BE2C (cell line): ENCODE measurements at regions not wholly inside any gene's neighbourhood (a gene's known extent, or its start where the extent isn't known, plus 50 kb on each side); places are given as distances from the start of the nearest gene placed in this dataset.

Experiments
- DNase-seq: peaks from one replicate; pipeline ENCODE4 v3.0.0-alpha.2; 2020
- H3K27me3 ChIP-seq: fragments of 250-450 bp; sonication (Bioruptor Pico); 2 replicates; pipeline ENCODE4 v1.5.1; 2020; ENCODE audit warnings: mild to moderate bottlenecking
- H3K36me3 ChIP-seq: fragments of 250-450 bp; sonication (Bioruptor Pico); 2 replicates; pipeline ENCODE4 v1.5.1; 2020; ENCODE audit warnings: mild to moderate bottlenecking
- H3K4me1 ChIP-seq: fragments of 250-450 bp; sonication (Bioruptor Pico); 2 replicates; pipeline ENCODE4 v1.5.1; 2020
- H3K4me3 ChIP-seq: 2 replicates; pipeline ENCODE4 v1.5.1; 2011; ENCODE audit warnings: low read depth, low read length
- H3K9me3 ChIP-seq: fragments of 250-450 bp; sonication (Bioruptor Pico); 2 replicates; pipeline ENCODE4 v1.5.1; 2020
- TF ChIP-seq, protein P1 (sequence below): IDR thresholded peaks from 2 replicates; pipeline ENCODE4 v1.5.1; 2012; ENCODE audit warnings: mild to moderate bottlenecking, low read depth, low read length

DNA sequence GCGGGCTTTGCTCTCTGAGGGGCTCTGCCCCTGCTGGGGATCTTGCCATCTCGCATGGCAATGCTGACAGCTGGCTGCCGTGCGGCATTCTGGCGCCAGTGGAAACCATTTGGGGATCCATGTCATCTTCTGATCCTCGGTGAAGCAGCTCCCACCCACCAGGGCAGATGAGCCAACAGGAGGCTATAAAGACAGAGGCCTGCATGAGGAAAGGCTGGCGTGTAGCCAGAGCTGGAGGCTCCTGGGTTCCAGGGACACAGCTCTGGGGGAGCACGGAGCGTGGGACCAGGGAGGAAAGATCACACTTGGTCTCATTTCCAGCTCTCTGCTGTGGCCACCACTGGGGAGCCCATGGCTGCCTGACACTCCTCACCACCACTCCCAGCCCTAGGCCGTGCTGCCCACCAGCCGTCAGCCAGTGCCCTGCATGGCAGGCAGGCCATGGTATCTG lies 145.8 kb downstream of the ZFP36L2 start:
- Histone ChIP-seq H3K9me3 (no peaks in the 10 kb centered on the region), H3K4me3 (no peak overlapping the region), H3K4me1 (peaks cover 53% of the 10 kb centered on the region), H3K36me3 (no peaks in the 10 kb centered on the region), H3K27me3 (no peaks in the 10 kb centered on the region)
- peak; percentile 52 for DNase-seq
- TF ChIP-seq, protein P1, sequence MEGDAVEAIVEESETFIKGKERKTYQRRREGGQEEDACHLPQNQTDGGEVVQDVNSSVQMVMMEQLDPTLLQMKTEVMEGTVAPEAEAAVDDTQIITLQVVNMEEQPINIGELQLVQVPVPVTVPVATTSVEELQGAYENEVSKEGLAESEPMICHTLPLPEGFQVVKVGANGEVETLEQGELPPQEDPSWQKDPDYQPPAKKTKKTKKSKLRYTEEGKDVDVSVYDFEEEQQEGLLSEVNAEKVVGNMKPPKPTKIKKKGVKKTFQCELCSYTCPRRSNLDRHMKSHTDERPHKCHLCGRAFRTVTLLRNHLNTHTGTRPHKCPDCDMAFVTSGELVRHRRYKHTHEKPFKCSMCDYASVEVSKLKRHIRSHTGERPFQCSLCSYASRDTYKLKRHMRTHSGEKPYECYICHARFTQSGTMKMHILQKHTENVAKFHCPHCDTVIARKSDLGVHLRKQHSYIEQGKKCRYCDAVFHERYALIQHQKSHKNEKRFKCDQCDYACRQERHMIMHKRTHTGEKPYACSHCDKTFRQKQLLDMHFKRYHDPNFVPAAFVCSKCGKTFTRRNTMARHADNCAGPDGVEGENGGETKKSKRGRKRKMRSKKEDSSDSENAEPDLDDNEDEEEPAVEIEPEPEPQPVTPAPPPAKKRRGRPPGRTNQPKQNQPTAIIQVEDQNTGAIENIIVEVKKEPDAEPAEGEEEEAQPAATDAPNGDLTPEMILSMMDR, result no peak

- Histone ChIP-seq H3K4me1 (peaks cover 48% of the 10 kb centered on the region), H3K4me3 (no peak overlapping the region), H3K27me3 (no peaks in the 10 kb centered on the region), H3K36me3 (no peaks in the 10 kb centered on the region), H3K9me3 (no peaks in the 10 kb centered on the region)
- TF ChIP-seq, protein P1, result no peak
- no peak for DNase-seq
These were observed 147.3 kb downstream of the ZFP36L2 start for GRCh38 chr2:43078781-43079755.

- Histone ChIP-seq H3K9me3 (no peaks in the 10 kb centered on the region), H3K36me3 (no peaks in the 10 kb centered on the region), H3K4me3 (no peak overlapping the region), H3K27me3 (no peaks in the 10 kb centered on the region), H3K4me1 (peaks cover 48% of the 10 kb centered on the region)
- DNase-seq, result no peak
- TF ChIP-seq, protein P1, result no peak
These were observed 148.1 kb downstream of the ZFP36L2 start for GRCh38 chr2:43078301-43078700.

DNA sequence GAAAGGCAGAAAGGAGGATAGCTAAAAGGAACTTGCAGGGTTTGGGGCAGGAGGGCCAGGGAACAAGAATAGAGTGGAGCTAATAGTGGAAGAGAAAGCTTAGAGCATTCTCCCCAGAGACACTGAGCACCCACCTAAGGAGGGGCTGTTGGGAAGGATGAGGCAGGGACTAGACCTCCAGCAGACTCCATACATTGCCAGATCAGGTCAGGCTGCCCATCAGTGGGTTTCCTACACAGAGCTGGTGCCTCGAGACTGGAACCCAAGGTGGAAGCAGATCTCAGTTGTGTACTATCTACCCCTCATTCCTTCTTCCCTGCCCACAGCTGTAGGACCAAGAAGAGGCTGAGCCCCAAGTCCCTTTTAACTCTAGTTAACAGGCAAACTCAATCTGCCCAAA lies 148.5 kb downstream of the ZFP36L2 start:
- no peak for DNase-seq
- Histone ChIP-seq H3K9me3 (no peaks in the 10 kb centered on the region), H3K27me3 (no peaks in the 10 kb centered on the region), H3K4me1 (peaks cover 45% of the 10 kb centered on the region), H3K36me3 (no peaks in the 10 kb centered on the region), H3K4me3 (no peak overlapping the region)
- TF ChIP-seq, protein P1, result no peak

GRCh38 chr2:43076676-43077075 lies 149.7 kb downstream of the ZFP36L2 start:
- no peak overlapping the region for H3K4me3 ChIP-seq
- H3K4me1 ChIP-seq, result peaks cover 35% of the 10 kb centered on the region
- DNase-seq, result no peak
- no peaks in the 10 kb centered on the region for H3K36me3 ChIP-seq
- H3K27me3 ChIP-seq, result no peaks in the 10 kb centered on the region
- TF ChIP-seq, protein P1, result no peak
- H3K9me3 ChIP-seq, result no peaks in the 10 kb centered on the region
